HepG2 (cell line): ENCODE measurements at regions not wholly inside any gene's neighbourhood (a gene's known extent, or its start where the extent isn't known, plus 50 kb on each side); places are given as distances from the start of the nearest gene placed in this dataset.
A peak's percentile ranks its signal among the peaks of the same experiment; 100 is the strongest.

ENCODE experiments used
- ATAC-seq: fragments of 200-7000 bp; cut with Tn5 transposase; 3 replicates; pipeline ENCODE4 v1.9.1; 2020; ENCODE audit warnings: mild to moderate bottlenecking, moderate library complexity
- BruUV-seq: library from RNA; stranded (reverse); fragments of 400-500 nt; replicated peaks from 2 replicates; lab custom pipeline; 2021; lab: Mats Ljungman, UMichigan
- CTCF ChIA-PET: fragments of 300-600 bp; formaldehyde crosslinking; extraction: SDS; loops from one replicate; lab custom pipeline; 2021; ENCODE audit warnings: low total read pairs, inconsistent platforms, low intra/inter-chr PET ratio; lab: Yijun Ruan, JAX
- POLR2A ChIA-PET: fragments of 350-600 bp; sonication (Branson Sonifier 250); formaldehyde crosslinking; loops from one replicate; lab custom pipeline; 2020; ENCODE audit warnings: antibody characterized with exemption, inconsistent platforms; lab: Yijun Ruan, JAX
- DNase-seq: peaks from one replicate; pipeline ENCODE4 v3.0.0-alpha.2; 2015; ENCODE audit warnings: low spot score
- FAIRE-seq: peaks from 3 replicates; lab custom pipeline; 2011; peaks lifted over from hg19 to GRCh38; lab: Jason Lieb, UNC
- H2AFZ ChIP-seq: one replicate; pipeline ENCODE4 v1.6.1; 2011; ENCODE audit warnings: low read length, inconsistent platforms
- H3K27ac ChIP-seq: fragments of 300-600 bp; 3 replicates; pipeline ENCODE4 v1.8.0; 2011; ENCODE audit warnings: mixed run types, mild to moderate bottlenecking, mixed read lengths, low read length, inconsistent platforms; ENCODE audit not compliant: insufficient read depth; ENCODE audit errors: extremely low read length
- H3K27me3 ChIP-seq, 2 experiments: fragments of 200-600 bp in 1 of 2; 2 replicates in 1 of 2; 3 replicates in 1 of 2; pipeline versions ENCODE4 v1.6.0 to v1.8.0; 2011; ENCODE audit warnings: low read length in 2 of 2, mild to moderate bottlenecking in 2 of 2, moderate library complexity in 2 of 2, inconsistent platforms in 1 of 2; ENCODE audit not compliant: insufficient read depth in 2 of 2, control insufficient read depth in 1 of 2
- H3K36me3 ChIP-seq, 2 experiments: fragments of 200-600 bp in 1 of 2; replicated peaks in 1 of 2; 2 replicates in 1 of 2; 3 replicates in 1 of 2; pipeline versions ENCODE4 v1.5.1 to v1.8.0; 2011; ENCODE audit warnings: low read length in 2 of 2, inconsistent platforms in 1 of 2; ENCODE audit not compliant: insufficient read depth in 2 of 2, control insufficient read depth in 1 of 2
- H3K4me1 ChIP-seq: 2 replicates; pipeline ENCODE4 v1.5.1; 2012; ENCODE audit warnings: low read length, inconsistent platforms; ENCODE audit not compliant: insufficient read depth
- H3K4me2 ChIP-seq: 2 replicates; pipeline ENCODE4 v1.6.0; 2011; ENCODE audit warnings: low read depth, low read length, inconsistent platforms
- H3K4me3 ChIP-seq, 3 experiments: fragments of 200-600 bp in 1 of 3; sonication (generic), shearing (Covaris generic) in 1 of 3; replicated peaks in 1 of 3; 2 replicates each; pipeline ENCODE4 v1.5.1; 2011 to 2016; ENCODE audit warnings: low read length in 3 of 3, inconsistent platforms in 2 of 3, low read depth in 2 of 3, mild to moderate bottlenecking in 2 of 3, control low read depth in 1 of 3, mixed read lengths in 1 of 3; ENCODE audit not compliant: insufficient read depth in 1 of 3
- H3K79me2 ChIP-seq: one replicate; pipeline ENCODE4 v1.6.1; 2011; ENCODE audit warnings: low read length, inconsistent platforms; ENCODE audit not compliant: insufficient read depth
- H3K9ac ChIP-seq: 2 replicates; pipeline ENCODE4 v1.6.0; 2011; ENCODE audit warnings: mild to moderate bottlenecking, low read depth, low read length, inconsistent platforms; ENCODE audit not compliant: insufficient read depth
- H3K9me3 ChIP-seq: 2 replicates; pipeline ENCODE4 v1.5.1; 2012; ENCODE audit warnings: mild to moderate bottlenecking, low read length
- H4K20me1 ChIP-seq: 2 replicates; pipeline ENCODE4 v1.6.0; 2011; ENCODE audit warnings: inconsistent platforms, mild to moderate bottlenecking, low read length, moderate library complexity; ENCODE audit not compliant: insufficient read depth
- KIAA2018 ChIP-seq: sonication (generic); formaldehyde crosslinking; IDR thresholded peaks from 2 replicates; pipeline ENCODE4 v1.5.0; 2020; ENCODE audit warnings: mild to moderate bottlenecking, missing genetic modification reagents, borderline replicate concordance
- MAFK ChIP-seq, 2 experiments: IDR thresholded peaks in 1 of 2; conservative IDR thresholded peaks in 1 of 2; 2 replicates each; pipeline ENCODE4 v1.6.1; 2011; ENCODE audit warnings: improper control_type of control experiment in 2 of 2, low read length in 2 of 2
- MATR3 ChIP-seq: sonication (generic); formaldehyde crosslinking; IDR thresholded peaks from 2 replicates; pipeline ENCODE4 v1.4.0; 2020; ENCODE audit warnings: missing genetic modification reagents
- NFKB2 ChIP-seq: sonication (generic); formaldehyde crosslinking; IDR thresholded peaks from 2 replicates; pipeline ENCODE4 v1.4.0; 2020; ENCODE audit warnings: missing genetic modification reagents, borderline replicate concordance
- RXRA ChIP-seq: sonication (generic); formaldehyde crosslinking; IDR thresholded peaks from 2 replicates; pipeline ENCODE4 v1.5.1; 2020; ENCODE audit warnings: missing genetic modification reagents
- SAFB2 ChIP-seq: sonication (generic); formaldehyde crosslinking; IDR thresholded peaks from 2 replicates; pipeline ENCODE4 v1.5.1; 2020; ENCODE audit warnings: missing genetic modification reagents, low read depth, mild to moderate bottlenecking, borderline replicate concordance
- TERF1 ChIP-seq: sonication (generic); formaldehyde crosslinking; IDR thresholded peaks from 2 replicates; pipeline ENCODE4 v1.8.0; 2022; ENCODE audit warnings: mild to moderate bottlenecking, missing genetic modification reagents, moderate library complexity
- ZBTB44 ChIP-seq: sonication (generic); formaldehyde crosslinking; IDR thresholded peaks from 2 replicates; pipeline ENCODE4 v1.4.0; 2020; ENCODE audit warnings: missing genetic modification reagents
- ZFP91 ChIP-seq: sonication (generic); formaldehyde crosslinking; IDR thresholded peaks from 2 replicates; pipeline ENCODE4 v1.9.0; 2022; ENCODE audit warnings: missing genetic modification reagents, mild to moderate bottlenecking, borderline replicate concordance
- ZFYVE20 ChIP-seq: sonication (generic); formaldehyde crosslinking; IDR thresholded peaks from 2 replicates; pipeline ENCODE4 v1.8.0; 2023; ENCODE audit warnings: low read depth, mild to moderate bottlenecking, moderate library complexity, missing genetic modification reagents, borderline replicate concordance
- ZNF335 ChIP-seq: sonication (generic); formaldehyde crosslinking; IDR thresholded peaks from 2 replicates; pipeline ENCODE4 v1.4.0; 2020; ENCODE audit warnings: missing genetic modification reagents
- WGBS: methylation state at CpG from one replicate; pipeline ENCODE4 v1.1.6; 2017; ENCODE audit warnings: low lambda C conversion rate; 5-methylcytosine and 5-hydroxymethylcytosine counted together
- in situ Hi-C: cut with HindIII; loops from 2 replicates; pipeline ENCODE4 v1.10.0; 2017; ENCODE audit warnings: low pct_unique_long_range_greater_than_20kb; ENCODE audit not compliant: extremely low pct_ligation_motif_present
- intact Hi-C: fragments of 100-400 bp; cut with micrococcal nuclease; formaldehyde crosslinking; loops from one replicate; pipeline ENCODE4 v1.10.0; 2022; ENCODE audit not compliant: unreplicated experiment

GRCh38 chr6:155850408-155850841, 394.8 kb upstream of the NOX3 start (continued):
- TF ChIP-seq KIAA2018 (CRISPR knock-in tag) (no peak), SAFB2 (CRISPR knock-in tag) (no peak), MATR3 (no peak), NFKB2 (no peak), ZFYVE20 (CRISPR knock-in tag) (no peak)

- no peak for ATAC-seq
- CTCF ChIA-PET, result no interaction called here
Measured at GRCh38 chr6:155847711-155848110, 392.1 kb upstream of the NOX3 start.

More at GRCh38 chr6:155847711-155848110, 392.1 kb upstream of the NOX3 start:
- FAIRE-seq (no peak), DNase-seq (no peak)
- Histone ChIP-seq H3K4me2 (no peak overlapping the region), H3K4me3 (no peak overlapping the region), H3K4me1 (no peaks in the 10 kb centered on the region), H3K9ac (no peak overlapping the region), H4K20me1 (no peaks in the 10 kb centered on the region), H3K9me3 (no peaks in the 10 kb centered on the region), H3K27ac (no peak overlapping the region), H3K27me3 (no peaks in the 10 kb centered on the region; a peak in 1 of 5 replicates), H3K36me3 (no peaks in the 10 kb centered on the region), H2AFZ (no peak overlapping the region), H3K79me2 (no peaks in the 10 kb centered on the region)
- in situ Hi-C loops (no loop called here), intact Hi-C loops (no loop called here)
- no TSS peak for BruUV-seq
- TF ChIP-seq ZNF335 (CRISPR knock-in tag) (no peak), ZFP91 (no peak), ZBTB44 (CRISPR knock-in tag) (no peak), RXRA (CRISPR knock-in tag) (no peak), MAFK (conservative IDR thresholded peaks at IDR 0.05 in 1 of 2, IDR thresholded peaks at IDR 0.05 in 1 of 2; ENCODE audit: low read length in 2 of 2) (0 out of 4 replicates have a peak, but pooled peaks of 1 of the 2 experiments have one; percentile 36), TERF1 (CRISPR knock-in tag) (no peak)
- POLR2A ChIA-PET, result no interaction called here
- 12% methylated on average over 5 of the region's 5 CpGs for WGBS
